Keratinocyte (primary cell): ENCODE measurements at regions not wholly inside any gene's neighbourhood (a gene's known extent, or its start where the extent isn't known, plus 50 kb on each side); places are given as distances from the start of the nearest gene placed in this dataset.

Experiments
- CTCF ChIP-seq, 3 experiments: IDR thresholded peaks in 1 of 3; conservative IDR thresholded peaks in 1 of 3; optimal IDR thresholded peaks in 1 of 3; 2 replicates in 2 of 3; 3 replicates in 1 of 3; pipeline versions ENCODE3 to v1.5.1; 2011; ENCODE audit warnings: low read length in 3 of 3, mild to moderate bottlenecking in 3 of 3, moderate library complexity in 2 of 3, control low read depth in 1 of 3, inconsistent platforms in 1 of 3; ENCODE audit not compliant: insufficient read depth in 2 of 3; ENCODE audit errors: extremely low read depth in 1 of 3
- EZH2 ChIP-seq: IDR thresholded peaks from one replicate; pipeline ENCODE4 v1.6.1; 2012; ENCODE audit warnings: inconsistent platforms, mild to moderate bottlenecking, low read length, moderate library complexity

GRCh38 chr2:146270618-146271017 is 1574.2 kb upstream of the ACVR2A start:
- no peak for TF ChIP-seq CTCF (optimal IDR thresholded peaks at IDR 0.05 in 1 of 3, IDR thresholded peaks at IDR 0.05 in 1 of 3, conservative IDR thresholded peaks at IDR 0.05 in 1 of 3; ENCODE audit: extremely low read depth in 1 of 3, insufficient read depth in 2 of 3, low read length in 3 of 3)
- no peak for TF ChIP-seq EZH2
